Suppressor macrophage (primary cell): ENCODE measurements at regions not wholly inside any gene's neighbourhood (a gene's known extent, or its start where the extent isn't known, plus 50 kb on each side); places are given as distances from the start of the nearest gene placed in this dataset.
"Not testable (repeated sequence)": the region's sequence is repeated elsewhere in the genome, so short reads cannot be mapped to it uniquely, and the experiment has no call there.

Experiments
- DNase-seq, 4 experiments: peaks; one replicate each; pipeline ENCODE4 v3.0.0-alpha.2; 2020 to 2022

- DNase-seq, result no peak
Observed at GRCh38 chr21:28518630-28519029, 474.0 kb downstream of the LTN1 start.

GRCh38 chr21:28516991-28517592 lies 475.6 kb downstream of the LTN1 start:
- peak; percentile 58 to 72 (median 64) for DNase-seq

GRCh38 chr21:28516021-28516420 lies 476.7 kb downstream of the LTN1 start:
- DNase-seq, result no peak

- DNase-seq, result no peak
Observed at GRCh38 chr21:28513428-28513827, 479.2 kb downstream of the LTN1 start.

GRCh38 chr21:28509031-28509430 lies 483.6 kb downstream of the LTN1 start:
- no peak for DNase-seq

- DNase-seq, result no peak
Observed at GRCh38 chr21:28508126-28508525, 484.6 kb downstream of the LTN1 start.

- DNase-seq, result no peak
Observed at GRCh38 chr21:28496517-28496916, 496.2 kb downstream of the LTN1 start.

- no peak for DNase-seq
Observed at GRCh38 chr21:28492127-28492526, 500.6 kb downstream of the LTN1 start.

GRCh38 chr21:28489821-28490350 lies 502.8 kb downstream of the LTN1 start:
- DNase-seq, result no peak

- DNase-seq, result no peak
Observed at GRCh38 chr21:28489162-28489561, 503.5 kb downstream of the LTN1 start.

- no peak for DNase-seq
Observed at GRCh38 chr21:28487455-28488070, 505.1 kb downstream of the LTN1 start.

GRCh38 chr21:28485301-28486022 lies 507.2 kb downstream of the LTN1 start:
- DNase-seq, result no peak

GRCh38 chr21:28483301-28484035 lies 509.2 kb downstream of the LTN1 start:
- DNase-seq, result no peak

- DNase-seq, result no peak
Observed at GRCh38 chr21:28482657-28483056, 510.0 kb downstream of the LTN1 start.

- no peak for DNase-seq
Observed at GRCh38 chr21:28480470-28480869, 512.2 kb downstream of the LTN1 start.

- peak in 1 of 4 experiments; percentile 2 for DNase-seq
Observed at GRCh38 chr21:28473530-28474220, 519.0 kb downstream of the LTN1 start.

GRCh38 chr21:28472543-28472942 lies 520.1 kb downstream of the LTN1 start:
- DNase-seq, result not testable (repeated sequence)

- DNase-seq, result no peak
Observed at GRCh38 chr21:28464988-28465387, 527.7 kb downstream of the LTN1 start.

GRCh38 chr21:28464095-28464494 lies 528.6 kb downstream of the LTN1 start:
- no peak for DNase-seq

GRCh38 chr21:28459193-28459592 lies 533.5 kb downstream of the LTN1 start:
- no peak for DNase-seq

- no peak for DNase-seq
Observed at GRCh38 chr21:28458446-28458845, 534.2 kb downstream of the LTN1 start.

GRCh38 chr21:28455253-28455600 lies 537.5 kb downstream of the LTN1 start:
- no peak for DNase-seq
